ENCODE measurements at regions not wholly inside any gene's neighbourhood (a gene's known extent, or its start where the extent isn't known, plus 50 kb on each side); places are given as distances from the start of the nearest gene placed in this dataset.
"Not testable (repeated sequence)": the region's sequence is repeated elsewhere in the genome, so short reads cannot be mapped to it uniquely, and the experiment has no call there.

DNA sequence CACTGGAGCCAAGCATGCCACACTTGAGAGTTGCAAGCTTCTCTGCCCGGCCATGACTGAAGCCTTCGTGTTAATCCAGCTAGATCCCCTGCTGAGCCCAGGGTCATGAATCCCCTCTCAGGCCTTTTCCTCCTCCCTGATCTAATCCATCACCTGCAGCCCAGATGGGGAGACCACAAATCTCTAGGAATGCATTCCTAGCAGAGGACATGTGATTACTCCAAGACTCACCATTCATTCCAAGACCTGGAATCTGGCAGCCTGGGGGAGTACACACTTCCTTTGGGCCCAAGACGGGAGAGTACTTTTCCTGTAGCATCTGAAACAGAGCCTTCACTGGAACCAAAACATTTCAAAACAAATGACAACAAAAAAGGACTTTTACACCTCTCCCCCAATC, 269.3 kb upstream of the NFIA start:
- Mint-ChIP-seq H3K9me3 (no peaks in the 10 kb centered on the region), H3K27me3 (ENCODE audit: low read depth) (no peaks in the 10 kb centered on the region), H3K36me3 (ENCODE audit: low read depth) (no peaks in the 10 kb centered on the region), H3K4me3 (no peak overlapping the region), H3K4me1 (ENCODE audit: low read depth) (no peaks in the 10 kb centered on the region), H3K27ac (no peak overlapping the region)

DNA sequence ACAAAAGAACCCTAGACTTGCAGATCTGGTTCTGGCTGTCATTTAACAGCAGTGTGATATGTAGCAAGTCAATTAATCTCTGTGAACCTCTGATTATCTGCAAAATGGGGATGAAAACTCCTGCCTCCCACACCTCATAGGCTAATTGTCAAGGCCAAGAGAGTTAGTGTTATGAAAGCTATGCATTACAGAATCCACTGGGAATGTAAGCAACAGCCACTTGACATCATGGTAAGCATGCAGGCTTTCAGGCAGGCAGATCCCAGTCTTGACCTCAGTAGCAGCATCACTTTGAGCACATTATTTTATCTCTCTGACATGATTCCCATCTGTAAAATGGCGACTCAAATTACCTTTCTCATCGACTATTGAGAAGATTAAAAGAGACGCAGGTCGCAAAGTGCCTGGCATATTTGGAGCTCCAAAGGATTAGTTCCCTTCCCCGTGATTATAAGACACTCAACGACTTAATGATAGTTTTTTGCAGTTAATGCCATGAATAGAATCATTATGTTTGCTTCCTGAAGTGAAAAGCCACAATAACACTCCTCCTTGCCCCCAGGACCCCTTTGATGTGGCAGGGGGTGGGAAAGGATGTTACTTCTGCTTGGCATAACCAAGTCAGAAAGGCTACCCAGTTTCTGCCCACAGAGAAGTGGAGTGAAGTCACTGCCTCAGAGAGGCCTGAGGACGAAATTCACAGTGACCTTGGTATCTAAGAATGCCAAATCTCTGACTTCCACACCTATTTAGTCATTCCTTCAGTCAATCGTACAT, 273.0 kb upstream of the NFIA start:
- no peak overlapping the region for H3K4me3 Mint-ChIP-seq
- no peaks in the 10 kb centered on the region for H3K9me3 Mint-ChIP-seq
- no peaks in the 10 kb centered on the region for H3K4me1 Mint-ChIP-seq (ENCODE audit: low read depth)
- no peaks in the 10 kb centered on the region for H3K27me3 Mint-ChIP-seq (ENCODE audit: low read depth)
- no peaks in the 10 kb centered on the region for H3K36me3 Mint-ChIP-seq (ENCODE audit: low read depth)
- no peak overlapping the region for H3K27ac Mint-ChIP-seq

DNA sequence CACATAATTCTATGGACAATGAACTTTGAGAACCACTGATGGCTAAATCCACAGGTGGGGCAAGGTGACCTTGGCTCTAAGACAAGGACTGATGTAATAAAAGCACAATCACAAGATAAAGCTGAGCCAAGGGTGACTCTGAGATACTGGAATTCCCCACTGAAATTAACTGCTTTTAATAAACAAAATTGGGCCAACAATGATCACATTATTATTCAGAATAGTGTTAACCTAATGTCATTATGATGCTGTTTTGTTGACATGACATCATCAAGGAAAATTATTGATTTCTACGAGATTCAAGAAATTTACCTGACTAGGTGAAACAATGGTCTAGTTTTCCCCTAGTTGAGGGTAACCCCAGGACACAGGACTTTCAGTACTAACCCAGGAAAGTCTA, 273.7 kb upstream of the NFIA start:
- H3K36me3 Mint-ChIP-seq (ENCODE audit: low read depth), result no peaks in the 10 kb centered on the region
- no peak overlapping the region for H3K4me3 Mint-ChIP-seq
- no peaks in the 10 kb centered on the region for H3K4me1 Mint-ChIP-seq (ENCODE audit: low read depth)
- H3K9me3 Mint-ChIP-seq, result no peaks in the 10 kb centered on the region
- H3K27me3 Mint-ChIP-seq (ENCODE audit: low read depth), result no peaks in the 10 kb centered on the region
- H3K27ac Mint-ChIP-seq, result no peak overlapping the region

DNA sequence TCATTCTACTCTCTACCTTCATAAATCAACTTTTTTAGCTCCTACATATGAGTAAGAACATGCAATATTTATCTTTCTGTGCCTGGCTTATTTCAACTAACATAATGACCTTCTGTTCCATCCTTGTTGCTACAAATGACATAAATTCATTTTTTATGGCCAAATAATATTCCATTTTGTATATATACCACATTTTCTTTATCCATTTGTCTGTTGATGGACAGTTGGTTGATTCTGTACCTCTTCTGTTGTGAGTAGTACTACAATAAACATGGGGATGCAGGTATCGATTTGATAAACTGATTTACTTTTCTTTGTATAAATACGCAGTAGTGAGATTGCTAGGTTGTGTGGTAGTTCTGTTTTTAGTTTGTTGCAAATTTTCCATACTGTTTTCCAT, 279.5 kb upstream of the NFIA start:
- Mint-ChIP-seq H3K4me3 (no peak overlapping the region), H3K27ac (no peak overlapping the region), H3K9me3 (no peaks in the 10 kb centered on the region), H3K36me3 (ENCODE audit: low read depth) (no peaks in the 10 kb centered on the region), H3K27me3 (ENCODE audit: low read depth) (no peaks in the 10 kb centered on the region), H3K4me1 (ENCODE audit: low read depth) (no peaks in the 10 kb centered on the region)

DNA sequence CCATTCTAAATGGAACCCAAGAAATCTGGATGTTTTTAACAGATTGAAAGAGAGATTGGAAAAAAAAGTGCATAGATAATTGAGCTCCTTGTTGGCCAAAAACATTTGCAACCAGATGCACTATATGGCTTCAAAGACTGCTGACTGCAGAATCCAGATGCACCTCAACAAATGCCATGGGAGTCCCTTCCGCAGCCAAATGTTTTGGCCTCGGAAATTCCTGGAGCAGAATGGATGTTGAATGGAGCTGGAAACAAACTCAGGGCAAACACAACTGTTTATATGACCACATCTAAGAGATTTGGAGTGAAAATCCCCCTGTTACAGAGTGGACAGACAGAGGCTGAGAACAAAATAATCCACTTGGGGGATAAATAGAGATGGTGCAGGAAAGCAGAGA, 285.0 kb upstream of the NFIA start:
- no peak overlapping the region for H3K27ac Mint-ChIP-seq
- no peaks in the 10 kb centered on the region for H3K9me3 Mint-ChIP-seq
- H3K36me3 Mint-ChIP-seq (ENCODE audit: low read depth), result no peaks in the 10 kb centered on the region
- H3K4me1 Mint-ChIP-seq (ENCODE audit: low read depth), result no peaks in the 10 kb centered on the region
- H3K4me3 Mint-ChIP-seq, result no peak overlapping the region
- no peaks in the 10 kb centered on the region for H3K27me3 Mint-ChIP-seq (ENCODE audit: low read depth)

DNA sequence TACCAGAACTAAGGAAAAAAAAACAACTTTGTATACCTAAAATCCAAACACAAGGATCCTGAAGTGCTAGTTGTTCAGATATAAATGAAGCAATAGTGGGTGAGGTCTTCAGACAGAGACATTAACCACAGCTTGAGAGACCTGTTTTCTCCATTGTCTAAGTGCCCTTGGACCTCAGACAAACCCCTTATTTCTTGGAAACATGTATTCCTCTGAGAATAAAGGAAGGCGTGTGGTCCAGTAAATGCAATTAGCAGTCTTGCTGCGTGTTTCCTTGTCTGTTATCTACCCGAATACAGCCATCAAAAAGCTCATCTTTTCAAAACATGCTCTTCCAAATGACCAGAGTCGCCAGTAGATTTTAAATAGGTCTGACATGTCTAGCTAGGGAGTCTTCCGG, 291.1 kb upstream of the NFIA start:
- Mint-ChIP-seq H3K36me3 (ENCODE audit: low read depth) (no peaks in the 10 kb centered on the region), H3K27me3 (ENCODE audit: low read depth) (no peaks in the 10 kb centered on the region), H3K9me3 (no peaks in the 10 kb centered on the region), H3K4me1 (ENCODE audit: low read depth) (no peaks in the 10 kb centered on the region), H3K4me3 (no peak overlapping the region), H3K27ac (no peak overlapping the region)

DNA sequence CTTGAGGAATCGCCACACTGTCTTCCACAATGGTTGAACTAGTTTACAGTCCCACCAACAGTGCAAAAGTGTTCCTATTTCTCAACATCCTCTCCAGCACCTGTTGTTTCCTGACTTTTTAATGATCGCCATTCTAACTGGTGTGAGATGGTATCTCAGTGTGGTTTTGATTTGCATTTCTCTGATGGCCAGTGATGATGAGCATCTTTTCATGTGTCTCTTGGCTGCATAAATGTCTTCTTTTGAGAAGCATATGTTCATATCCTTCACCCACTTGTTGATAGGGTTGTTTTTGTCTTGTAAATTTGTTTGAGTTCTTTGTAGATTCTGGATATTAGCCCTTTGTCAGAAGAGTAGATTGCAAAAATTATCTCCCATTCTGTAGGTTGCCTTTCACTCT, 309.3 kb upstream of the NFIA start:
- H3K4me3 Mint-ChIP-seq; H3K4me1 Mint-ChIP-seq (ENCODE audit: low read depth); H3K9me3 Mint-ChIP-seq; H3K36me3 Mint-ChIP-seq (ENCODE audit: low read depth); H3K27ac Mint-ChIP-seq; H3K27me3 Mint-ChIP-seq (ENCODE audit: low read depth): not testable (repeated sequence)

DNA sequence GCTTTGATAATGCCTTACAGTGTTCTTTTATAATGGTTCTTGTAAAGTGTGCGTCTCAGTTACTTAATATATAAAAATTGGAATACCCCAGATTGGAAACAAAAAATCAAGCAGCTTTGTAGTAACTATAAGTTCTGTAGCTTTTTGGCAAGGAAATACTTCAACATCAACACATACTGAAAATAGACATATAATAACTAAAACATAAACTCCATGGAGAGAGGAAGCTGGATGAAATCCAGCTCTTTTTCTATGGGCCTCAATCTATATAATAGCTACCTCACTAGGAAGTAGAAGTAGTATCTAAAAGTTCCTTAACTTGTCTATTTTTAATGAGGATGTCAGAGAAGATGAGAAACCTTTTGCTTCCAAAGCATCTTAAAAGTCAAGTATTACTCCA, 313.3 kb upstream of the NFIA start:
- Mint-ChIP-seq H3K4me1 (ENCODE audit: low read depth) (no peaks in the 10 kb centered on the region), H3K27me3 (ENCODE audit: low read depth) (no peaks in the 10 kb centered on the region), H3K27ac (no peak overlapping the region), H3K9me3 (no peaks in the 10 kb centered on the region), H3K4me3 (no peak overlapping the region), H3K36me3 (ENCODE audit: low read depth) (no peaks in the 10 kb centered on the region)

DNA sequence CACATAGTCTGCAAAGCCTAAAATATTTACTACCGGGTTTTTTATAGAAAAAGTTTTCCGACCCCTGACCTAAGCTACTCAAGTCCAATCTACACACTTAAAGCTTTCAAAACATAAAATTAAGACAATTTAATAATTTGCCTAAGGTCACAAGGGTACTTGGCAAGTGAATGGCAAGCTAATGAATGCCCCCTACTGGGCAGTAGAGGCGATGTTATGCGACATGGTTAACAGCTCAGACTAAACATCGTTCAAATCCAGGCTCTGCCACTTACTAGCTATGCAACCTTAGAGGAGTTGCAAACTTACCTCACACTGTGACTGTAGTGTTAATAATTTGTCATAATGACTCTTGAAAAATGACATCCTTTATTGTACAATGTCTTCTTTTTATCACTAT, 317.2 kb upstream of the NFIA start:
- Mint-ChIP-seq H3K9me3 (no peaks in the 10 kb centered on the region), H3K27me3 (ENCODE audit: low read depth) (no peaks in the 10 kb centered on the region), H3K4me1 (ENCODE audit: low read depth) (no peaks in the 10 kb centered on the region), H3K36me3 (ENCODE audit: low read depth) (no peaks in the 10 kb centered on the region), H3K27ac (no peak overlapping the region), H3K4me3 (no peak overlapping the region)

DNA sequence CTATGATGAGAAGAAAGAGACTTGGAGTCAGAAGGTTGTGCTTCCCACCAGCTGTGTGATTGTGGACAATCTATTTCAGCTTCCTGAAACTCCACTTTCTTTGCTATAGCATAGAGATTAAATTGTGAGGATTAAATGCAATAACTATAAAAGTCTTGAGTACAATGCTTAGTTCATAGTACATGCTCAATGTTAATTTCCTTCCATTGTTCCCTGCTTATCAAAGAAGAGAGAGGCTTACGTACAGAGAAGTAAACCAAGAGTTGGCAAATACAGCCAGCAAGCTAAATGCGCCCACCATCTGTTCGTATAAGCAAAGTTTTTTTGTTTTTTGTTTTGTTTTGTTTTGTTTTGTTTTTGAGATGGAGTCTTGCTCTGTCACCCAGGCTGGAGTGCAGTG, 317.9 kb upstream of the NFIA start:
- H3K27me3 Mint-ChIP-seq (ENCODE audit: low read depth), result no peaks in the 10 kb centered on the region
- no peaks in the 10 kb centered on the region for H3K4me1 Mint-ChIP-seq (ENCODE audit: low read depth)
- no peaks in the 10 kb centered on the region for H3K9me3 Mint-ChIP-seq
- H3K27ac Mint-ChIP-seq, result no peak overlapping the region
- H3K4me3 Mint-ChIP-seq, result no peak overlapping the region
- no peaks in the 10 kb centered on the region for H3K36me3 Mint-ChIP-seq (ENCODE audit: low read depth)

DNA sequence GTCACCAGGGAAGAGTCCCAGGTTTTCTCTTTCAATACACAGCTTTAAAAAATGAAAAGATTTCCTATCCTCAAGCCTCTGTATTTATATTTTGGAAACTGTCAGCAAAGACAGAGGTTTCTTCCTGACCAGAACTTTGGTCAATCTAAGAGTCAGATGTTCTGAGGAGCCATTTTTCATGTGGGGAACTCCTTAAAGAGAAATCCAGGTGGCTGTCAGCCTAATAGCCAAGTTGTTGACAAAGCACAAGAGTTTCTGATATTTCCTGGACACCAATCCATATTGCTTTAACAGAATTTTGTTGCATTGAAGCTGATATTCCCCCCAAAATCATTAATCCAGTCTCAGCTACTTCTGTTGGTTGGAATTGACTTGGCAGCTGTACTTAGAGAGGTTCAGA, 318.6 kb upstream of the NFIA start:
- Mint-ChIP-seq H3K4me1 (ENCODE audit: low read depth) (no peaks in the 10 kb centered on the region), H3K4me3 (no peak overlapping the region), H3K27me3 (ENCODE audit: low read depth) (no peaks in the 10 kb centered on the region), H3K27ac (no peak overlapping the region), H3K36me3 (ENCODE audit: low read depth) (no peaks in the 10 kb centered on the region), H3K9me3 (no peaks in the 10 kb centered on the region)

DNA sequence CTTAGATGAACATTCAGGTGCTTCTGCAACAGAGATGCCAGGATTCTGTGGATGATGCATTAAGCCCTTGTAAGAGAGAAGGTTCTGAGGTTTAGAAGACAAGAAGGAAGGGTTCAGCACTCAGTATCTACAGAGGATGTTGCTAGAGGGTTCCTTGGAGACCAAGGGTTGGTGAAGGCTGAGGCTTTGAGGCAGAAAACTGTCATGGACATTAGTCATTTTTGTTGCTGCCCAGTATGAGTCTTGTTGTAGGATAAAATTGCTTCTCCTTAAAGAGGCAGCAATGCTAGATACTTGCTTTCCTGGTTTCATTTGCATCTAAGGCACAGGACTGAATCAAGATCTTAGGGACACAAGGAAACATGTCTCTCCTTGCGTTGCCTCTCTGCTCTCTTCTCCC, 319.4 kb upstream of the NFIA start:
- Mint-ChIP-seq H3K4me1 (ENCODE audit: low read depth) (no peaks in the 10 kb centered on the region), H3K9me3 (no peaks in the 10 kb centered on the region), H3K27ac (no peak overlapping the region)

DNA sequence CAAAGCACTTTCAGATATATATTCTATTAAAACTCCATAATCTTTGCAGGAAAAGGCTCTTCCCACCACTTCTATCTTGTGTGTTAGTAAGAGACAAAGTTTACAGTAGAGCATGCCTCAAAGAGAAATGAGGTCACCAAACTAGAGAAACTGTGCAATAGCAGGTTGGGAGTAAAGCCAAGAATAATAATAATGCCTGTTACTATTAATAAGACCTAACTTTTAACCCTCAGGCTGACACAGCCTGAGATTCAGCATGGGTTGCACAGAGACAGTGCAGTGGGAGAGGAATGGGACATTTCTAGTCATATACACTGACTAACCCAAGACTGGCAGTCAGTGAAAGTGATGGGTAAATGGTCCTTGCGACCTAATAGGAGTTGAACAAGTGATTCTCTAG, 320.2 kb upstream of the NFIA start:
- Mint-ChIP-seq H3K36me3 (ENCODE audit: low read depth) (no peaks in the 10 kb centered on the region), H3K4me3 (no peak overlapping the region)

More for the DNA sequence above, 319.4 kb upstream of the NFIA start:
- H3K4me3 Mint-ChIP-seq, result no peak overlapping the region
- H3K36me3 Mint-ChIP-seq (ENCODE audit: low read depth), result no peaks in the 10 kb centered on the region
- H3K27me3 Mint-ChIP-seq (ENCODE audit: low read depth), result no peaks in the 10 kb centered on the region

DNA sequence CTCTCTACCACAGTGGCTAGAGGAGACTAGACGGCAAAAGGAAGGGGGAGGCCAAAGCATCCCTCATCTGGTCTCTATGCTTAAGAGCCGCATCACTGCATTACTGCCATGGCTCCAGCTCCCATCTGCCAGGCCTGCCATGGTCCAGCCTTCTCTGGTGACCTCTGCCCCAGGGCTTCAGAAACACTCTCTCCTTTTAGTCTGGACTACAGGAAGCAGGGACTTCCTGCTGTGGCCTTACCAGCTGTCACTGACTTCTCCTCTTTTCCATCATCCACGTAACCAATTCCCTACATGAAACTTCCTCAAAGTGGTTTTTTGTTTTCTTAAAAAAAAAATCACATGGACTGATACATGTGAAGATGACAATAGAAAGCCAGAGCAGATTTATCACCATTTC, 323.1 kb upstream of the NFIA start:
- no peaks in the 10 kb centered on the region for H3K27me3 Mint-ChIP-seq (ENCODE audit: low read depth)
- H3K4me3 Mint-ChIP-seq, result no peak overlapping the region
- no peak overlapping the region for H3K27ac Mint-ChIP-seq
- no peaks in the 10 kb centered on the region for H3K36me3 Mint-ChIP-seq (ENCODE audit: low read depth)
- H3K4me1 Mint-ChIP-seq (ENCODE audit: low read depth), result no peaks in the 10 kb centered on the region
- no peaks in the 10 kb centered on the region for H3K9me3 Mint-ChIP-seq

More for the DNA sequence above, 320.2 kb upstream of the NFIA start:
- H3K4me1 Mint-ChIP-seq (ENCODE audit: low read depth), result no peaks in the 10 kb centered on the region
- H3K27ac Mint-ChIP-seq, result no peak overlapping the region
- no peaks in the 10 kb centered on the region for H3K9me3 Mint-ChIP-seq
- H3K27me3 Mint-ChIP-seq (ENCODE audit: low read depth), result no peaks in the 10 kb centered on the region

DNA sequence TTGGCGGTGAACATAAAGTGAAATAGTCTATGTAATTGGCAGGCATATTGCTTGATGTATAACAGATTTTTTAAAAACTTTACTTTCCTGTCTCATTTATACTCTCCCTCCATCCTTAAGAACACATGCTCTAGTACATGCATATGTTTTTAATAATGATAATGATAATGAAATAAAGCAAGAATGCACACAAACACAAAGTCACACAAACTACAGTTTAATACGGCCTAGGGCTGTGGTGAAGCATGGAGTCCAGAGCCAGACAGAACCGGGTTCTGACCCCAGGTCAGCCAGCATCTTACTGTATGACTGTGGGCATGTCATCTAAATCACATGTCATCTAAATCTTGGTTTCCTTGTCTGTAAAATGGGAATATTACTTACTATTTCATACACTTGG, 324.9 kb upstream of the NFIA start:
- Mint-ChIP-seq H3K27ac (no peak overlapping the region), H3K36me3 (ENCODE audit: low read depth) (no peaks in the 10 kb centered on the region), H3K4me3 (no peak overlapping the region), H3K9me3 (no peaks in the 10 kb centered on the region), H3K27me3 (ENCODE audit: low read depth) (no peaks in the 10 kb centered on the region), H3K4me1 (ENCODE audit: low read depth) (no peaks in the 10 kb centered on the region)

Data from T-helper 1 cell treated with Interleukin-12 subunit alpha and Interleukin-12 subunit beta and Interleukin-4 antibody, amounts not matched to agents 30 μg/mL and 1 μg/mL, for 36 hours (primary cell).